ENCODE measurements at regions not wholly inside any gene's neighbourhood (a gene's known extent, or its start where the extent isn't known, plus 50 kb on each side); places are given as distances from the start of the nearest gene placed in this dataset.

GRCh38 chr4:185931986-185932385, 120.0 kb upstream of the SORBS2 start:
- no peak for DNase-seq

DNA sequence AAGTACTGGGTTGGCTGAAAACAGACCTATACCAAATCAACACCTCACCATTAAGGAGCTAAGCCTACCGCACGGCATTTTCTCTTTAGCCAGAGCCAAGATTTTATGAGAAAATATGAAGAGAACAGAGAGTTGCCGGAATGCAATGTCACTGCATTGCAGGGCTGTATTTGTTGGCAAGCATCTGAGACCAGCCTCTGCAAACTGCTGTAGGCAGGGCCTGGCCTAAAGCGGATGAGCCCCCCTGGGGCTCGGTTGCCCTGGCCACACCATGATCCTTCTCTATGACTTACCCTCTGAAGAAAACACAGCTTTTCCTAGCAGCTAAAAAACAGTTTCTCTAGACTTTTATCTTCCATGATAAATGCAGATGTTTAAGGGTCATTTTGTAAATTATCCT, 120.5 kb upstream of the SORBS2 start:
- DNase-seq = no peak

DNA sequence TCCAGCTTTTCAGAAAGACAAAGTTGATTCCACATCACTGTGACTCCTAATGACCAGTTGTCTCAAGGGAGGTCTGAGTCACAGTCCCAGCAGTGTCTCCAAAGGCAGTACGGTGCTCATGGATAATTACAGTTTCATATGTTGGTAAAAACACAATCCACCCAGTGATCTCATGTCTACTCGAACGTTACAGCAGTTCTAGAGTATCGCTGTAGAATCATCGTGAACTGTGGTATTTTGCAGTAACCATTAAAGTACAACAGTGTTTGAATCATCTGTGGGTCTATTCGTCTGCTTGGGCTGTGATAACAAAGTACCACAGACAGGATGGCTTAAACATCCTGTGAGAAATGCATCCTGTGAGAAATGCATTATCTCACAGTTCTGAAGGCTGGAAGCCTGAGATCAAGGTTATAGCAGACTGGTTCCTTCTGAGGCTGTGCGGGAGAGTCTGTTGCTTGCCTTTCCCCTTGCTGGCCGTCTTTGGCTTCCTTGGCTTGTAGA, 121.1 kb upstream of the SORBS2 start:
- DNase-seq = peak in 1 of 2 donors; percentile 16

DNA sequence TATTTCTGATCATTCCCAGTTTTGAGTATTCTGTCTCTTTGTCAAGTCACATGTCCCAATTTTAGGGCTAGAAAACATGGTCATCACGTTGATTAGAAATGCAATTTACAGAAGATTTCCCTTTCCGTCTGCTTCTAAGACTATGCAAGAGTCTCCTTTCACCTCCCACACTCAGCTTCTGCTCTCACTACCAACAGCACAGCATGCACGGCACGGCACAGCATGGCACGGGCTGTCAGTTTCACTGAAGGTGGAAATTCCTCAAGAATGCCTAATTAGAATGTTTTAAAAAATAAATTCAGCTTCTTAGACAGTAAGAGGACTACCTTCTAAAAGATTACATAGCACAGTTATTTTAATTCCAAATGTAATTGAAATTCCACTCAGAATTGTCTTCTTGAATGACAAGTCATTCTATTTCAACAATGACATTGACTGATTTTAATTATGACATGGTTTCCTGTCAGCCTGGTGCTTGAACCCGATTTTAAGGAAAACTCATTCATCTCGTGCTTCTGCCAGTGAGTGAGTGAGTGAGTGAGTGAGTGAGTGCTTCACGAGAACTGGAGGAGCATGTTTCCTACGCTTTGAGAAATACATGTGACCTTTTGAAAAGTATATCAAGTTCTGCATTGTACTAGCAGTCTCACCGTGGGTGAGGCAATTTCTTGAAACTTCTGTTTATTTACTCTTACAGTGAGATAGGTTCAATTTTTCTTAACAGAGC, 124.8 kb upstream of the SORBS2 start:
- no peak for DNase-seq

GRCh38 chr4:185938654-185939053, 126.7 kb upstream of the SORBS2 start:
- no peak for DNase-seq

GRCh38 chr4:185941461-185941860, 127.5 kb upstream of the TLR3 start:
- no peak for DNase-seq

DNA sequence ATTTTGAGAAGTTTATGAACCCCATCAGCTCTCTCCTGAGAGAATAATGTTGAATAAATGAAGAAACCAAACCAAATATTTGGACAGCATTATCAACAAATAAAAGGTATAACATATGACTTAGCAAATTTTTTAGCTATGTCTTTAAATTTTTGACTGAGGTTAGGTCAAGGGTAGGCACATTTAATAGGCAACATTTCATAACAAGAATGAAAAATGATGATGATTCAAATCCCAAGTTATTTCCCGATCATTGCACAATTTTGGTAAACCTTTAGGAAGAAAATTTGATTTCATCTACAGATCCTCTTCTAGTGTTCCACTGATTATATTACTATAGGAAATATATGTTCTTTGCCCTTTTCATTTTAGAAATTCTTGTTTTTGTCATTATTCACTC, 123.7 kb upstream of the TLR3 start:
- DNase-seq = no peak

GRCh38 chr4:185945906-185946305, 123.0 kb upstream of the TLR3 start:
- no peak for DNase-seq

DNA sequence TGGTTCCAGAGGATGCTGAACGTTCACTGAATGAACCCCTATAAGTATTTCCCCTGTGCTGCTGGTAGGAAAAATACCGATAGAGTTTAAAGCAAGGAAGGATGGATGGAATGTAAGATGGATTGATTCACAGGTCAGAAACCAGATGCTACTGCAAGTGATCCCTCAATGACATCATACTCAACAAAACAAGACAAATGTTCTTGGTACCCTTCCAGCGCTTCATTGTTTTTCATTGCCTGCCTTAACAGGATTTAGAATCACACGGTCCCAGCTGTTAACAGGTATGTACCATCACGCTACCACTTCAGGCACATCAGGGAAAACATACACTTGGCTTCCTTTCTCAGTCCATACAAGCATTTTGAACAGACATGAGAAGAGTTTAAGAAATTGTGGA, 118.1 kb upstream of the TLR3 start:
- no peak for DNase-seq

DNA sequence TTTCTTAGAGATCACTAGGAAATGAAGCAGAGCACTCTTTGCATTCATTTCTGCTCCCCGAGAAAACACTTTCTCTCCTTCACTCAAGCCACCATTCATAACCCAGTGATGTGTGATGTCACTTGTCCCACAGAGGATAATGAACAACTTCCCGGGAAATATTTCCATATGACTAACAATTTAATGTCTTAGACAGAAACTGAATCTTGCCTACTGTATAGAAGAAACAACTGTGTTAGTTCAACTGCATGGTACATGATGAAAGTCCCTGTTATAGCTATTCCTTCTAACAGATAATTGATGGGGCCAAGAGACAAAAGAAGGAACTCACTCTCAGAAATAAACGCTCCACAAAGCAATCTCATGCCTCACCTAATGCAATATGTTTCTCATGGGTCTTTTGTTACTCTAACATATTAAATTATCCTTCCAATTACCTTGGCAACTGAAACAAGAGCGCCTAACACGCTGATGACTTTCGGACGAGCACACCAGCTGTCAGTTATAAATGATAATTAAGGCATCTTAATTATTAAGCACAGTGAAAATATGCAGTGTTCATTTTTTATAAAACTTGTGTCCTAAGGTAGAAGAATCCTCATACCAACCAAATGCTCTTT, 113.7 kb upstream of the TLR3 start:
- DNase-seq = no peak

- no peak for DNase-seq
Measured at GRCh38 chr4:185955826-185956543, 113.0 kb upstream of the TLR3 start.

DNA sequence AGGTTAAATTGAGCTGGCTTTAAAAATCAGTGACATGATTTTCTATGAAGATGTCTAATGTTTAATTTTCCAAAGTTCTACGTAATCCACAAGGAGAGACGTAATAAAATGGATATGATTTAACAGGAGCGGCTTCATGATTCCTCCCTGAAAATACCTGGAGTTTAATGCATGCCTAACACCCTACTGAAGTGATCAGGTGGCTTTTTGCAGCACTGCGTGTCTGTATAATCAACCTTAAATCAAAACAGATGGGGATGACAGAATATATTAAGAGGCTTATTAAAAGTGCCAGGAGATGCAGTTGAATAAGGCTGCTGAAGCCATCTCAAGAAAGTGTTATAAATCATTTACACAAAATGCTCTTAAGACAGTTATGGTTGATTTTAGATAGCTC, 112.4 kb upstream of the TLR3 start:
- no peak for DNase-seq

DNA sequence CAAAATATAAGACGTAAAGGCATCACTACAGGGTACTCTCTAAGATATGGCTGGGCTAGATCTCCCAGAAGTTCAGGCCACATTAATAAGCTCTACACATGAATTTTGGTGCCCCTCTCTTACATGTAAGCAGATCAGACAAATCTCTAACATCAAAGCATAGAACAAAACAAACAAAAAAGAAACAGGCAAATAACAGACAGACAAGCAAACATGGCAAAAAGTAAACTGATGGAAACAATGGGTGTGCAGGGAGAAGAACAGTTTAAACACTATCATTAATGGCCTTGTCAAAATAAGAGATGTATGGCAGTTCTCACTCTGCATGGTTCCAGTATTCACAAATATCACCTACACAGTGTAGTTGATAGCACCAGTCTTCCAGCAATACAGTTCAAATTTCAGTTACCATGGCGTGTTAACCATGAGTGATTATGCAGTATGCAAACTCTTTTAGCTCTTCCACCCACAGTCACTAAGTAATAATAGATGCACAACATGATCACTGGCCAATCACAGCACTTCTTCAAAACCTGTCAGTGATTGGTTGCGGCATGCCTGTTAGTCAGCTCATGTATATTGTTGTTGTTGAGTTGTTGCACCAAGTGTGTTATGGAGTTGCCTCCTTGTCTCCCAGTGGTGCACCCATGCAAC, 110.7 kb upstream of the TLR3 start:
- no peak for DNase-seq

DNA sequence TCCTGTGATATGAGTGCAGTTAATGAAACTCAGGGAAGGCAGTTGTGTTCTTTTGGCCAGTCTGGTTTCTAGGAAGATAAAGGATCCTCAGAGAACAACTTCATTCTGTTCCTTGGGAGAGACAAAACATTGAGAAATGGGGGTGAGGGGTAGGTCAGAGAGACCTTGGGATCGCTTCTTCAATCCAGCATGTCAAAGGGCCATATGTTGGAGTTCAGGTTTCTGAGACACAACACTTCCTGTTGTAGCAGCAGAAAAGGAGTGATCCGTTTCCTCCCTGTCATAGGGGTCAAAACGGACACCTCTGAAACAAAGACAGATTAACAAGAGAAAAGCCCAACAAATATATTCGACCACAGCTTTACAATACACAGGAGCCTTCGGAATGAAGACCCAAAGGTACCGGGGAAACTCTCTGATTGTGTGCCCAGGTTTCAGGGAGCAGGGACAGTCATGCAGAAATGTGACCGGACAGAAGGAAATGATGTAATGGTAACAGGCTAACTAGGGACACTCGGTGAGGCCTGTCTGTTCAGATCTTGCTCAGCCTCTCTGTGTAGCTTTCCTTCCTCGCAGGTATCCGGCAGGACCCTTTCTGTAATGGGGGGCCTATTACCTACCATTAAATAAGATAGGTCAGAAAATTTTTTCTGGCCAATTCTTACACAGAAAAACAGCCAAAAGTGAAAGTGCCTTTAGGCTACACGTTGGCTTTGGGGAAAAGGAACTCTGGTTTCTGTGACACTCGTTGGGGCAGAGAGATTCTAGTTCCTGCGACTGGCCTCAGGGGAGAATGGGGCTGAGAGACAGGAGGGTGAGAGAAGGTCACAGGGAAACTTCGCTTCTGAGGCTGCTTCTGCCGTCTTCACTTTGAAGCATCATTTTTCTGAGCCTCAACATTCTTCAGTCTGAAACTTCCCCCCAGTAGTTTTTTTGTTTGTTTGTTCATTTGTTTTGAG, 103.3 kb upstream of the TLR3 start:
- no peak for DNase-seq

DNA sequence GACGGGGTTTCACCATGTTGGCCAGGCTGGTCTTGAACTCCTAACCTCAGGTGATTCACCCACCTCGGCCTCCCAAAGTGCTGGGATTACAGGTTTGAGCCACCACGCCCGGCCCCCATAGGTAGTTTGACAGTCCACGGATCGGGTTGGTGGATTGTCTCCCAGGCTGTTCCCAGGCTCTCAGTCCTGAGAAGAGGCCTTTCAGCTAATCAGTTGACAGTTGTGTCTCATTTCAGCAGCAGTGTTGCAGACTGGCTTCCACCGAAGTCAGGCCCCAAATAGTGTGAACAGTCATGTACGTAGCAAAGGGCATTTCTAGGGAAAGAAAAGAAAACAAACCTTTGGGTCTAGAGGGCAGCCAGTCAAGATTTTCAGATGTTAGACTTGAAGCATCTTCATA, 102.4 kb upstream of the TLR3 start:
- no peak for DNase-seq

GRCh38 chr4:185966997-185967775, 101.8 kb upstream of the TLR3 start:
- no peak for DNase-seq

DNA sequence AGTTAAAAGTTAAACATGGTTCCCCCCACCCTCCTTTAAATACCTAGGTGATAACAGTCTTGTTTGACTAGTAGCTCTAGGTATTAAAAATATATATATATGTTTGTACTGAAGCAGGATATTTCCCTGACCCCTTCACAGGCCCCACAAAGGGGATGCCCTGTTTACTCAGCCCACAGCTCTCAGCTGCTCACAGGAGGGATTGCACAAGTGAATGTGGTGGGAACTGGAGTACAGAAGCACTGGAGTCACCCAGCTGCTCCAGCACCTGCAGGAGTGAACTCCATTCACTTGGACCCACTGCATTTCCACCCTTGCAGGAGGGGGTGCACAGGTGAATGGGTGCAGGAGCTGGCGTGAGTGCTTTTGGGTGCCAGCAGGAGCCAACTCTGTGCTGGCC, 99.3 kb upstream of the TLR3 start:
- DNase-seq = no peak

- DNase-seq = no peak
Measured at GRCh38 chr4:185987961-185988627, 80.9 kb upstream of the TLR3 start.

DNA sequence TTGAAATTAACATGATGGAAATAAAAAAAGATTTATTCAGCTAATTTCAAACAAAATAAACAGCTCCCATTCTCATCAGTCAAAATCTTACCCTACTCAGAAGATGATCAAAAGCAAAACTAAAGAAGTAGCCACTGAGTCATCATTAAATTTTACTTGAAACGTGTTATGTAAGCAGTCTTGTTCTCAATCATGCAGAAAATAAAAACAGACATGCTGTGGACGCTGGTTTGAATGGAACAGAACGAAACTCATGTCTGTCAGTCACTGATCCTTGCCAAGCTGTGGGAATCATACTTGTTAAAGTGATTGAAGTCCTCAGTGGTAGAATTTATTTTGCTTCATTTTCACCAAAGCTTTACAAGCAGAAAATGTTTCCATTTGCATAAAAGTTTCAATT, 77.2 kb upstream of the TLR3 start:
- DNase-seq = no peak

- DNase-seq = no peak
Measured at GRCh38 chr4:185992585-185992984, 76.4 kb upstream of the TLR3 start.

Data from CD4-positive, alpha-beta T cell treated with Interleukin-4 for 1 hour (primary cell).